Neuronal stem cell (in vitro differentiated cells): ENCODE measurements at regions not wholly inside any gene's neighbourhood (a gene's known extent, or its start where the extent isn't known, plus 50 kb on each side); places are given as distances from the start of the nearest gene placed in this dataset.

Experiments
- DNase-seq: peaks from one replicate; pipeline ENCODE4 v3.0.0-alpha.2; 2013; ENCODE audit warnings: low spot score
- H2AFZ ChIP-seq: one replicate; pipeline ENCODE4 v1.6.1; 2013; ENCODE audit warnings: mild to moderate bottlenecking, low read length, inconsistent platforms
- H2AK5ac ChIP-seq: 2 replicates; pipeline ENCODE4 v1.6.1; 2013; ENCODE audit warnings: low read depth, mild to moderate bottlenecking, inconsistent platforms, low read length, moderate library complexity, mixed read lengths
- H2BK120ac ChIP-seq: 2 replicates; pipeline ENCODE4 v1.6.1; 2013; ENCODE audit warnings: low read depth, mild to moderate bottlenecking, inconsistent platforms, low read length, moderate library complexity, mixed read lengths
- H2BK12ac ChIP-seq: one replicate; pipeline ENCODE4 v1.6.1; 2013; ENCODE audit warnings: low read length, inconsistent platforms
- H2BK15ac ChIP-seq: 2 replicates; pipeline ENCODE4 v1.6.1; 2013; ENCODE audit warnings: mild to moderate bottlenecking, low read length, inconsistent platforms, mixed read lengths
- H2BK5ac ChIP-seq: one replicate; pipeline ENCODE4 v1.6.1; 2013; ENCODE audit warnings: inconsistent platforms, mild to moderate bottlenecking, low read length, moderate library complexity
- H3K14ac ChIP-seq: one replicate; pipeline ENCODE4 v1.6.1; 2013; ENCODE audit warnings: low read length, inconsistent platforms
- H3K18ac ChIP-seq: 2 replicates; pipeline ENCODE4 v1.6.1; 2013; ENCODE audit warnings: low read length, inconsistent platforms
- H3K23ac ChIP-seq: 2 replicates; pipeline ENCODE4 v1.6.1; 2013; ENCODE audit warnings: low read depth, mild to moderate bottlenecking, mixed read lengths, low read length, inconsistent platforms; ENCODE audit not compliant: poor library complexity
- H3K27ac ChIP-seq: replicated peaks from 3 replicates; pipeline ENCODE4 v1.5.1; 2013; ENCODE audit warnings: low read length, inconsistent platforms
- H3K27me3 ChIP-seq, 3 experiments: 2 replicates each; pipeline ENCODE4 v1.6.1; 2013; ENCODE audit warnings: low read length in 3 of 3, mild to moderate bottlenecking in 2 of 3, inconsistent platforms in 1 of 3, low read depth in 1 of 3, mixed read lengths in 1 of 3, moderate library complexity in 1 of 3; ENCODE audit not compliant: control insufficient read depth in 3 of 3, insufficient read depth in 3 of 3
- H3K36me3 ChIP-seq, 2 donors: replicated peaks in 1 of 2; 2 replicates each; pipeline ENCODE4 v1.6.1; 2013; ENCODE audit warnings: low read length in 2 of 2; ENCODE audit not compliant: control insufficient read depth in 2 of 2, insufficient read depth in 2 of 2
- H3K4ac ChIP-seq: 2 replicates; pipeline ENCODE4 v1.6.1; 2013; ENCODE audit warnings: inconsistent platforms, mild to moderate bottlenecking, low read length, moderate library complexity
- H3K4me1 ChIP-seq, 2 donors: 1 replicate in 1 of 2; 2 replicates in 1 of 2; pipeline ENCODE4 v1.6.1; 2013; ENCODE audit warnings: low read length in 2 of 2, low read depth in 1 of 2; ENCODE audit not compliant: control insufficient read depth in 2 of 2, insufficient read depth in 1 of 2
- H3K4me2 ChIP-seq: one replicate; pipeline ENCODE4 v1.6.1; 2013; ENCODE audit warnings: mild to moderate bottlenecking, low read length, inconsistent platforms; ENCODE audit not compliant: insufficient read depth, poor library complexity, severe bottlenecking
- H3K4me3 ChIP-seq, 2 donors: 2 replicates each; pipeline ENCODE4 v1.5.1; 2013; ENCODE audit warnings: low read length in 2 of 2, mild to moderate bottlenecking in 2 of 2, inconsistent platforms in 1 of 2, moderate library complexity in 1 of 2
- H3K79me1 ChIP-seq: one replicate; pipeline ENCODE4 v1.6.1; 2013; ENCODE audit warnings: low read depth, mild to moderate bottlenecking, inconsistent platforms, low read length, moderate library complexity
- H3K9ac ChIP-seq: one replicate; pipeline ENCODE4 v1.6.1; 2013; ENCODE audit warnings: mild to moderate bottlenecking, low read depth, low read length, inconsistent platforms; ENCODE audit not compliant: poor library complexity
- H3K9me3 ChIP-seq, 2 donors: replicated peaks in 1 of 2; 2 replicates each; pipeline versions ENCODE3 to v1.6.1; 2013; ENCODE audit warnings: low read length in 2 of 2, mild to moderate bottlenecking in 2 of 2, inconsistent platforms in 1 of 2, low read depth in 1 of 2, mixed read lengths in 1 of 2, moderate library complexity in 1 of 2; ENCODE audit not compliant: control insufficient read depth in 2 of 2, insufficient read depth in 1 of 2
- H4K8ac ChIP-seq: one replicate; pipeline ENCODE4 v1.6.1; 2013; ENCODE audit warnings: low read depth, mild to moderate bottlenecking, inconsistent platforms, low read length, moderate library complexity
- H4K91ac ChIP-seq: one replicate; pipeline ENCODE4 v1.6.1; 2013; ENCODE audit warnings: low read length, low read depth, mild to moderate bottlenecking, inconsistent platforms; ENCODE audit not compliant: poor library complexity
- WGBS, 2 donors: extraction: QIAGEN DNeasy Blood & Tissue Kit; methylation state at CpG; one replicate each; pipeline ENCODE4 v1.1.7; 2013; ENCODE audit warnings: missing lambda C conversion rate in 2 of 2, mixed read lengths in 1 of 2; ENCODE audit not compliant: insufficient read length in 2 of 2, insufficient replicate concordance in 1 of 2; ENCODE audit errors: extremely low coverage in 2 of 2; 5-methylcytosine and 5-hydroxymethylcytosine counted together

- H2AK5ac ChIP-seq = no peak overlapping the region
- H3K4ac ChIP-seq = no peak overlapping the region
- peaks cover 0 to 4% of the 10 kb centered on the region in 2 donors for H3K4me1 ChIP-seq
- H3K4me2 ChIP-seq = no peak overlapping the region
- no peak overlapping the region for H3K4me3 ChIP-seq
- no peak overlapping the region for H3K23ac ChIP-seq
- H3K36me3 ChIP-seq = no peaks in the 10 kb centered on the region
- H3K9me3 ChIP-seq = no peaks in the 10 kb centered on the region
- no peak for DNase-seq
- no peak overlapping the region for H2BK5ac ChIP-seq
- H4K91ac ChIP-seq = no peak overlapping the region
- H3K18ac ChIP-seq = no peak overlapping the region
- H3K27ac ChIP-seq = no peak overlapping the region
- no peak overlapping the region for H2BK120ac ChIP-seq
- H4K8ac ChIP-seq = no peak overlapping the region
- H2AFZ ChIP-seq = no peak overlapping the region
- H3K27me3 ChIP-seq = no peaks in the 10 kb centered on the region
- H2BK15ac ChIP-seq = no peak overlapping the region
- no CpG with 5 or more reads among the region's 2 CpGs for WGBS, 2 donors
- H2BK12ac ChIP-seq = no peak overlapping the region
- H3K79me1 ChIP-seq = no peaks in the 10 kb centered on the region
- H3K9ac ChIP-seq = no peak overlapping the region
- H3K14ac ChIP-seq = no peak overlapping the region
These were observed 119.2 kb upstream of the RAB3GAP2 start for GRCh38 chr1:220391491-220391890.

- Histone ChIP-seq H3K4me1 (peaks cover 0 to 4% of the 10 kb centered on the region in 2 donors), H2BK15ac (no peak overlapping the region), H3K36me3 (no peaks in the 10 kb centered on the region), H2BK5ac (no peak overlapping the region), H4K8ac (no peak overlapping the region), H3K9me3 (no peaks in the 10 kb centered on the region), H3K18ac (no peak overlapping the region), H3K9ac (no peak overlapping the region), H3K79me1 (no peaks in the 10 kb centered on the region), H2AK5ac (no peak overlapping the region), H2AFZ (no peak overlapping the region), H4K91ac (no peak overlapping the region), H3K27ac (no peak overlapping the region), H3K4me2 (no peak overlapping the region), H2BK12ac (no peak overlapping the region), H3K27me3 (no peaks in the 10 kb centered on the region), H3K23ac (no peak overlapping the region), H3K4ac (no peak overlapping the region), H2BK120ac (no peak overlapping the region), H3K4me3 (no peak overlapping the region), H3K14ac (no peak overlapping the region)
- DNase-seq = no peak
- no CpG with 5 or more reads among the region's 5 CpGs for WGBS, 2 donors
These were observed 117.4 kb upstream of the RAB3GAP2 start for GRCh38 chr1:220389634-220390033.

GRCh38 chr1:220386494-220387195 lies 114.4 kb upstream of the RAB3GAP2 start:
- WGBS, 2 donors = no CpG with 5 or more reads among the region's 3 CpGs
- no peak overlapping the region for H4K8ac ChIP-seq

GRCh38 chr1:220385158-220385557 lies 112.9 kb upstream of the RAB3GAP2 start:
- Histone ChIP-seq H3K23ac (no peak overlapping the region), H3K14ac (no peak overlapping the region), H2BK15ac (no peak overlapping the region), H4K8ac (no peak overlapping the region), H3K79me1 (no peaks in the 10 kb centered on the region), H3K9ac (no peak overlapping the region), H2BK120ac (no peak overlapping the region), H2BK5ac (no peak overlapping the region), H3K9me3 (no peaks in the 10 kb centered on the region), H3K4me2 (no peak overlapping the region), H3K36me3 (no peaks in the 10 kb centered on the region), H3K18ac (no peak overlapping the region), H4K91ac (no peak overlapping the region), H2AFZ (no peak overlapping the region), H3K4me3 (no peak overlapping the region), H3K4me1 (no peaks in the 10 kb centered on the region), H2BK12ac (no peak overlapping the region), H3K27me3 (no peaks in the 10 kb centered on the region), H3K4ac (no peak overlapping the region), H3K27ac (no peak overlapping the region), H2AK5ac (no peak overlapping the region)
- DNase-seq = no peak
- WGBS, 2 donors = no CpG with 5 or more reads among the region's 1 CpG

More at GRCh38 chr1:220386494-220387195, 114.4 kb upstream of the RAB3GAP2 start:
- Histone ChIP-seq H3K4me3 (no peak overlapping the region), H3K27ac (no peak overlapping the region), H3K23ac (no peak overlapping the region), H2BK120ac (no peak overlapping the region), H2BK12ac (no peak overlapping the region), H3K27me3 (no peaks in the 10 kb centered on the region), H2BK5ac (no peak overlapping the region), H4K91ac (no peak overlapping the region), H2AFZ (no peak overlapping the region), H3K14ac (no peak overlapping the region), H2BK15ac (no peak overlapping the region), H3K9me3 (no peaks in the 10 kb centered on the region), H3K4me1 (peaks cover 0 to 4% of the 10 kb centered on the region in 2 donors), H2AK5ac (no peak overlapping the region), H3K36me3 (no peaks in the 10 kb centered on the region), H3K4ac (no peak overlapping the region), H3K9ac (no peak overlapping the region), H3K18ac (no peak overlapping the region), H3K79me1 (no peaks in the 10 kb centered on the region), H3K4me2 (no peak overlapping the region)
- no peak for DNase-seq
